ENCODE measurements at regions not wholly inside any gene's neighbourhood (a gene's known extent, or its start where the extent isn't known, plus 50 kb on each side); places are given as distances from the start of the nearest gene placed in this dataset.

DNA sequence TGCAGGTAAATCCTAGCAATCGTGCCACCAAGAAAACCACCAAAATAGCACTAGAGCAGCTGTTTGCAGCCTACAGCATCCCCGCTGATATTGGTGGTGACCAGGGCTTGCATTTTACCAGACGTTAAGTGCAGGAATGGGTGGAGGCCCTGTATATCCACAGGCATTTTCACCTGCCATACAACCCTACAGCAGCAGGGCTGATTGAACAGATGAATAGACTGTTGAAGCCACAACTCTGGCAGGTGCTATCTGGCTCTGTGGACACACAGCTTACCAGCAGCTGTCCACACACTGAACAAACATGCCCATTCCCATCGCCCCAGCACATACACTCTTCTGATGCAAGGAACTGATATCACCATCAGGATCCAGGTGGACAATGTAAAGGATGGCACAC is 154.5 kb upstream of the APC start:
- TF ChIP-seq, protein P1, sequence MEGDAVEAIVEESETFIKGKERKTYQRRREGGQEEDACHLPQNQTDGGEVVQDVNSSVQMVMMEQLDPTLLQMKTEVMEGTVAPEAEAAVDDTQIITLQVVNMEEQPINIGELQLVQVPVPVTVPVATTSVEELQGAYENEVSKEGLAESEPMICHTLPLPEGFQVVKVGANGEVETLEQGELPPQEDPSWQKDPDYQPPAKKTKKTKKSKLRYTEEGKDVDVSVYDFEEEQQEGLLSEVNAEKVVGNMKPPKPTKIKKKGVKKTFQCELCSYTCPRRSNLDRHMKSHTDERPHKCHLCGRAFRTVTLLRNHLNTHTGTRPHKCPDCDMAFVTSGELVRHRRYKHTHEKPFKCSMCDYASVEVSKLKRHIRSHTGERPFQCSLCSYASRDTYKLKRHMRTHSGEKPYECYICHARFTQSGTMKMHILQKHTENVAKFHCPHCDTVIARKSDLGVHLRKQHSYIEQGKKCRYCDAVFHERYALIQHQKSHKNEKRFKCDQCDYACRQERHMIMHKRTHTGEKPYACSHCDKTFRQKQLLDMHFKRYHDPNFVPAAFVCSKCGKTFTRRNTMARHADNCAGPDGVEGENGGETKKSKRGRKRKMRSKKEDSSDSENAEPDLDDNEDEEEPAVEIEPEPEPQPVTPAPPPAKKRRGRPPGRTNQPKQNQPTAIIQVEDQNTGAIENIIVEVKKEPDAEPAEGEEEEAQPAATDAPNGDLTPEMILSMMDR (IDR thresholded peaks at IDR 0.05) = no peak
- no peak for TF ChIP-seq POLR2A (IDR thresholded peaks at IDR 0.05)

Measured in heart left ventricle (tissue), 13 donors.